HUES48 (cell line): ENCODE measurements at regions not wholly inside any gene's neighbourhood (a gene's known extent, or its start where the extent isn't known, plus 50 kb on each side); places are given as distances from the start of the nearest gene placed in this dataset.

Source experiments
- H3K27ac ChIP-seq: one replicate; pipeline ENCODE4 v1.7.0; 2013; ENCODE audit warnings: low read depth, low read length, inconsistent platforms
- H3K27me3 ChIP-seq: 2 replicates; pipeline ENCODE4 v1.6.1; 2013; ENCODE audit warnings: mild to moderate bottlenecking, low read length; ENCODE audit not compliant: control insufficient read depth, insufficient read depth
- H3K36me3 ChIP-seq: 2 replicates; pipeline ENCODE4 v1.6.1; 2013; ENCODE audit warnings: low read length; ENCODE audit not compliant: control insufficient read depth, insufficient read depth
- H3K4me1 ChIP-seq: 2 replicates; pipeline ENCODE4 v1.6.1; 2013; ENCODE audit warnings: mild to moderate bottlenecking, low read length; ENCODE audit not compliant: control insufficient read depth, insufficient read depth
- H3K4me3 ChIP-seq: 2 replicates; pipeline ENCODE4 v1.5.1; 2013; ENCODE audit warnings: mild to moderate bottlenecking, low read depth, low read length
- H3K9ac ChIP-seq: 2 replicates; pipeline ENCODE4 v1.6.1; 2013; ENCODE audit warnings: mild to moderate bottlenecking, low read depth, low read length, moderate library complexity
- H3K9me3 ChIP-seq: 2 replicates; pipeline ENCODE4 v1.6.1; 2013; ENCODE audit warnings: low read length; ENCODE audit not compliant: control insufficient read depth, insufficient read depth

DNA sequence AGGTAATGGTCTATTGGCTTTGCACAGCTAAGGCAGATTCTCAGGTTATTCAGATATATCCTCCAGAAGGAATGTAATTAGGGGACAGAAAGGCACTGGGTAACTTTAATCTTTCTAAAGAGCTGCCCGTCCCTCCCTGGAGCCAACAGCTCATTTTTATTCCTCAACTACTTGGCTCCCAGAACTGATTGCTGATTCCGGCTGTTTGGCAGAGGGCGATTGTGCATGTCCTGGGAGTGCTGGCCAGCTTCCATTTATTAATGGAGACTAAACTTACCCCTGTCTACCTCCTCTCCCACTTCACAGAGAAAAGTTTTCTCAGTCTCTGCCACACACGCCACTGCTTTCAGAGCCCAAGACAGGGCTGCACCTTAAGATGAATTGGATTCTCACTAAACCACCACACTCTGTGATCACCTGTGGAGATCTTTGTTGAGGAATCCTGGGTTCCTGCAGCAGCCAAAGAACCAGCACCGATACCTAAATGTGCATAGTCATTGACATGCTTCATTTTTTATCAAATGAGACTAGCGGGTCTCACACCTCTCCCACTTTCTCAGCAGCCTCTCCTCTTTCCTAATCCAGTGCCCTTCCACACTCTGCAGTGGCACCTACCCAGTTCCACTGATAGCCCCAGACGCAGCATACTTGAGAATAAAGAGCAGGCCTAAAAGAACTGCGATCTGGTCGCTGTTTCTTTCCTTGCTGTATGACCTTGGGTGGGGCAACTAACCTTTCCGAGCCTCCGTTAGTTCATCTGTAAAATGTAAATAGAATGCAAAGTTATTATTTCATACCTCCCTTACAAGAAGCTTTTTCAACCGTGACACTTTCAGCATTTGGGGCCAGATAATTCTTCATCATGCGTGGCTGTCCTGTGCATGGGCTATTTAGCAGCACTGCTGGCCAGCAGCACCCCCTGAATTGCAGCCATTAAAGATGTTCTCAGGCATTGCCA is 648.7 kb downstream of the UQCRFS1 start:
- no peak overlapping the region for H3K27ac ChIP-seq
- no peaks in the 10 kb centered on the region for H3K27me3 ChIP-seq
- no peaks in the 10 kb centered on the region for H3K9me3 ChIP-seq
- no peak overlapping the region for H3K4me3 ChIP-seq
- 0 out of 2 replicates have a peak, but pooled peaks cover 2% of the 10 kb centered on the region for H3K4me1 ChIP-seq
- H3K9ac ChIP-seq: no peak overlapping the region
- no peaks in the 10 kb centered on the region for H3K36me3 ChIP-seq

DNA sequence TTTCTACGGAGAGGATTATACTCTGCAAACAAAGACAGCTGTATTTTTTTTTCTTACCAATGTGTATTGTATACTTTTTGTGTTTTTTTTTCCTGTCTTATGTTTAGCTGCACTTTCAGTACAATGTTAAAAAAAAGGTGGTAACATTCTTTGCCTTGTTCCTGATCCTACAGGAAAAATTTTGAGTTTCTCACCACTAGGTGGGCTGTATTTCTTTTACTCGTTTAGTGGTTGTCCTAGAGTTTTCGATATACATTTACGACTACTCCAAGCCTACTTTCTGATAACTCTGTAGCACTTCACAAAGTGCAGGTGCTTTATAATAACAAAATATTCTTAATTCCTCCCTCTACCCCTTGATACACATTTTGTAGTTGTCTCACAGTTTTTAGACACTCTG is 652.2 kb downstream of the UQCRFS1 start:
- Histone ChIP-seq H3K9ac (no peak overlapping the region), H3K4me1 (0 out of 2 replicates have a peak, but pooled peaks cover 2% of the 10 kb centered on the region), H3K36me3 (no peaks in the 10 kb centered on the region), H3K9me3 (no peaks in the 10 kb centered on the region), H3K27me3 (no peaks in the 10 kb centered on the region), H3K27ac (no peak overlapping the region), H3K4me3 (no peak overlapping the region)

DNA sequence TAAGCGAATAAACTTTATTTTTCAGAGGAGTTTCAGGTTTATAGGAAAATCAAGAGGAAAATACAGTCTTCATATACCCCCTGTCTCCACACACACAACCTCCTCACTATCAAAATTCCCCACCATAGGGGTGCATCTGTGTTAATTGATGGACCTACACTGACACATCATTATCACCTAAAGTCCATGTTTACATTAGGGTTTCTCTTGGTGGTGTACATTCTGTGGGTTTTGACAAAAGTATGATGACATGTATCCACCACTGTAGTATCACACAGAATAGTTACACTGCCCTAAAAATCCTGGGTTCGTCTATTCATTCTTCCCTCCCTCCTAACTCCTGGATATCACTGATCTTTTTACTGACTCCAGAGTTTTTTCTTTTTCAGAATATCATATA is 654.2 kb downstream of the UQCRFS1 start:
- Histone ChIP-seq H3K27ac (no peak overlapping the region), H3K27me3 (no peaks in the 10 kb centered on the region), H3K4me1 (0 out of 2 replicates have a peak, but pooled peaks cover 2% of the 10 kb centered on the region), H3K9me3 (no peaks in the 10 kb centered on the region), H3K4me3 (no peak overlapping the region), H3K9ac (no peak overlapping the region), H3K36me3 (no peaks in the 10 kb centered on the region)

DNA sequence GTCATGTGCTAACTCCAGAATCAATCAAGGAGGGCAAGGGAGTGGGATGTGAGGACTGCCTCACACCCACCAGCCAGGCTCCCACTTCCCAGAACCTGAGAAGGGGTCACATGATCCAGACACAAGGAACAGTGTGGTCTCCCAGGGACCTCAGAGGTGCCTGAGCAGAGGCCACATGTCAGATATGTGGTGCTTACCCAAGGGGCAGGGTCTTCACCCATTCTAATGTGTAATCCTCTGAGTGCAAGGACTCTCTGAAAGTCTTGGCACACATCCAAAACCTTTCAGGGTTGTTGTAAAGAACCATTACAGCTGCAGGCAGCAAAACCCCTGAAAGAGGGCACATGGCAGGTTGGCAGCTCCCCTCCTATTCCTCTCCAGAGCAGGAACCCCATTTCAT is 656.6 kb downstream of the UQCRFS1 start:
- Histone ChIP-seq H3K27me3 (no peaks in the 10 kb centered on the region), H3K36me3 (no peaks in the 10 kb centered on the region), H3K4me1 (0 out of 2 replicates have a peak, but pooled peaks cover 2% of the 10 kb centered on the region), H3K27ac (no peak overlapping the region), H3K9me3 (no peaks in the 10 kb centered on the region), H3K4me3 (no peak overlapping the region), H3K9ac (no peak overlapping the region)

DNA sequence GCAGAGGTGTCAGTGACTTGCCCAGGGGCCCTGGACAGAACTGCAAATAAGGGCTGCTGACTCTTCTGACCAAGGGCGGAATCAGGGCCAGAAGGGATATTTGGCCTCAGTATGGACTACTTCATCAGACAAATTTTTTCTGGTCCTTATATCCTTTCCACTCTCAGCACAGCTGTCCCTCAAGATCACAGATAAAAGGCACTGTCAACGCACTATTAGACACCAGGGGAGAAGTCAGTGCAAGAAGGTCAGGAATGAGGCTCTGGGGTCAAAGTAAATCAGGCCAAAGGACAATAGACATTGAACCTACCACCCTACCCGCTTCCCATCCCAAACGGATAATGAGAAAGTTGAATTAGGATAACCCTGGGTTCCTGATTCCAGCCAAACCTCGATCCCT is 657.6 kb downstream of the UQCRFS1 start:
- Histone ChIP-seq H3K27ac (no peak overlapping the region), H3K9me3 (no peaks in the 10 kb centered on the region), H3K4me3 (no peak overlapping the region), H3K4me1 (no peaks in the 10 kb centered on the region), H3K27me3 (no peaks in the 10 kb centered on the region), H3K36me3 (no peaks in the 10 kb centered on the region), H3K9ac (no peak overlapping the region)

DNA sequence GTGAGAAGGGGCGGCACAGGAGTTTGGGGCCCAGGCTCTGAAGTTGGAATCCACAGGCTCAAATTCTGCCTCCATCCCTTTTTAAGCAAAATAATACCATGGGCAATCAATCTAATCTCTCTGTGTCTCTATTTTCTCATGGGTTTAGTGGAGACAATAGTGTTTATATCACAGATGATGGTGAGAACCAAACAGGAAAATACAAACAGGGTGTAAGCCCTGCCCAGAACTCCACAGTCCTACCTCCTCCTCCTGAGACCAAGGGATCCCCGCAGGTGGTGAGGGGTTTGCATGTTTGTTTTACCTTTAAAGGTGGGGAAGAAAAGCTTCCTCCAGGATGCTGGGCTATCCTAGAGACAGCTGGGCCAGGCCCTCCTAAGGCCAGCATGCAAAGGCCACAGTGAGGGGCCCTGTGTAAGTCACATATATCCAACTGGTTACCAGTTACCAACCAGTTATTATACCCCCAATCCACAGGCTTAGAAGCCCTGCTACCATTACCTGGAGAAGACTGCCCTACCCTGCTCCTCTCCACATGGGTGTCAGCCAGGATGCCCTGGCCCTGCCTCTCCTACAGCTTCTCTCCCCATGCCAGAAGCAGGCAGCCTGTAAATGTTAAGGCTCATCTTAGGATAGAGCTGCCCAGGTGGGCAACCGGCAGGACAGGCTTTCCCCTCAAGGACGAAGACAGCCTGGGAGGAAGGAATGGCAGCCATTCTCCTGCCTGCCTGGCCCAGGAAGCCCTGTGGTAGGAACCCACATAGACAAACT is 658.4 kb downstream of the UQCRFS1 start:
- H3K4me3 ChIP-seq: no peak overlapping the region
- H3K27me3 ChIP-seq: no peaks in the 10 kb centered on the region
- H3K9me3 ChIP-seq: no peaks in the 10 kb centered on the region
- H3K4me1 ChIP-seq: no peaks in the 10 kb centered on the region
- no peak overlapping the region for H3K9ac ChIP-seq
- no peak overlapping the region for H3K27ac ChIP-seq
- no peaks in the 10 kb centered on the region for H3K36me3 ChIP-seq

DNA sequence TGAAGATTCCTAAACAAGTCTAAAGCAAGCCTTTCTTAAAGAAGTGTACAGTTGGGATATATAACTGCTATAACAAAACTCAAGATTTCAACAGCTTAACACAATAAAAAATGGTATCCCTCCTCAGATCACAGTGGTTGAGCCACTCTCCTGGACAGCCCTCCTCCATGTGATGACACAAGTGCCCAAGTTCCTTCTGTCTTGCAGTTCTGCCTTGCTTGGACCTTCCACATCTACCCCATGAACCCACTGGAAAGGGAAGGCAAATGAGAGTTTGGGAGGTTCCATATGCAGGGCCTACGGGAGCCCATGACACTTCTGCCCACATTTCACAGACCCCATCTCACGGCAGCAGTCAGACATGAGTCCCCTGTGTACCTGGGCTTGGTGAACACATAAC is 659.2 kb downstream of the UQCRFS1 start:
- H3K9me3 ChIP-seq: no peaks in the 10 kb centered on the region
- no peak overlapping the region for H3K4me3 ChIP-seq
- no peaks in the 10 kb centered on the region for H3K36me3 ChIP-seq
- H3K4me1 ChIP-seq: no peaks in the 10 kb centered on the region
- no peak overlapping the region for H3K9ac ChIP-seq
- H3K27ac ChIP-seq: no peak overlapping the region
- no peaks in the 10 kb centered on the region for H3K27me3 ChIP-seq

DNA sequence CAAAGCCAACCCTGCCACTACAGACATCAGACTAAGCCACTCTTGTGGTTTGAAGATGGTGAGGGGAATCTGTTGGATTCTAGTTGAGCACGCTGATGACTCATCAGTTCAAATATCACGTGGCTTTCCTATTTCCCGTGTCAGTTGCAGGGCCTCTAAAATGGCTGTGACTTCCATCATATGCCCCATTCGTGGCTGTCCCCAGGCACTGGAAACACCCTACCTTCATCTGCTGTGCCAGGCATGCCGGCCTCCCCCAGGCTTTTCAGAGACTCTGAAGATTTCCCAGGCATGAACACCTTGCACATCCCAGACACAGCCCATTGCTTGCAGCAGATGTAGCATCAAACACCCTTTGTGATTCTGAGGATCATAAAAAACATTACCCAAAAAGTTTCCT is 659.9 kb downstream of the UQCRFS1 start:
- no peak overlapping the region for H3K9ac ChIP-seq
- no peaks in the 10 kb centered on the region for H3K36me3 ChIP-seq
- H3K4me1 ChIP-seq: no peaks in the 10 kb centered on the region
- no peak overlapping the region for H3K4me3 ChIP-seq
- H3K9me3 ChIP-seq: no peaks in the 10 kb centered on the region
- no peak overlapping the region for H3K27ac ChIP-seq
- H3K27me3 ChIP-seq: no peaks in the 10 kb centered on the region

DNA sequence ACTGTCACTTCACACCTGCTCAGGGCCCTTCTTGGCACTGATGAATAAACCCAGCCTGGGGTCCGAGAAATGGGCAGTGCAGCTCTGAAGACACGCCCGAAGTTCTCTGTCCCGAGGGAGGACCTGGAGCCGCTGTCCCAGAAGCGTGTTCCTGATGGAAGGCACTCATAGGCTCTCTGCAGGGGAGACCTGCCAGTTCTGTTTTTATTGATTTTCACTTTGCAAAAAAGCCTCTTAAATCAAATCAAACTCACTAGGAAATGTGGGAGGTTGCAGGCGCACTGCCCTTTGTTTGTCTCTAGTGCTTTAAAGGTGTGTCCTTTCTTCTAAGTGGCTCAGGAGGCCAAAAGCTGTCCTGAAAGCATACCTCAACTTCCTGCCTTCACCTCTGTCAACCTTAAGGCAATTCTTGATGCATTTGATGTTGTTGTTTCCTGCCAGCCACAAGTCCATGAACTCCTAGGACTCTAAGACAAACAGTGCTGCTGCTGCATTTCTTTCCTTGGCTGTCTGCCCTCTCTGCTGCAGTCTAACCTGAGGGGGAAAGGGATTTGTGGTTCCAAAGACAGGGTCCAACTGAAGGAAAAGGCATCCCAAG is 663.2 kb downstream of the UQCRFS1 start:
- H3K9me3 ChIP-seq: no peaks in the 10 kb centered on the region
- no peaks in the 10 kb centered on the region for H3K4me1 ChIP-seq
- no peaks in the 10 kb centered on the region for H3K27me3 ChIP-seq
- no peaks in the 10 kb centered on the region for H3K36me3 ChIP-seq
- no peak overlapping the region for H3K27ac ChIP-seq
- no peak overlapping the region for H3K9ac ChIP-seq
- no peak overlapping the region for H3K4me3 ChIP-seq

DNA sequence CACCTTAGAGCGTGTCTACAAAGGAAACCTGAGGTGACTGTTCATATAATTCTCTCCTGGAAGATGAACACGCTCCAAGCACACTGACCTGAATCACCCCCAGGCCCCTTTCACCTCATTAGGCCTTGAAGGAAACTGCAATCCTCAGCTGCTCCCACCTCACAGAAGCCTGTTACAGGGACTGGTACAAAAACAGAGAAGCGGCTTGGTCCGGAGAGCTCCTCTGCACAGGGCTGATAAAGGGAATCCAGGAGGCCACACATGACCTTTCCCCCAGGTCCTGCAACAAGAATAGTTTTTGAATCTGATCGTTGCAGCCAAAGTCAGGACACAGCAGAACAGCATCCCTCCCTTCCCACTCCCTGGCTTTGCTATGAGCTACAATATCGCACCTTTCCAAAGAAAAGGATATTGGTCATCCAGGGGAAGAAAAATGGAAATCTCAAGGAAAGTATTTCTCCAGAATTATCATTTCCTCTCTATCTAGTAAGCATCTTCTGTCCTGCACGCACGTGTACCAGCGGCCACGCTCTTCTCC is 666.7 kb downstream of the UQCRFS1 start:
- Histone ChIP-seq H3K9me3 (no peaks in the 10 kb centered on the region), H3K9ac (no peak overlapping the region), H3K27ac (no peak overlapping the region), H3K27me3 (no peaks in the 10 kb centered on the region), H3K4me3 (no peak overlapping the region), H3K36me3 (no peaks in the 10 kb centered on the region), H3K4me1 (no peaks in the 10 kb centered on the region)
